GM21515 (cell line): ENCODE measurements at regions not wholly inside any gene's neighbourhood (a gene's known extent, or its start where the extent isn't known, plus 50 kb on each side); places are given as distances from the start of the nearest gene placed in this dataset.

Experiments
- ATAC-seq: cut with Tn5 transposase; IDR thresholded peaks from one replicate; pipeline ENCODE4 v1.9.1; 2021; ENCODE audit not compliant: unreplicated experiment

DNA sequence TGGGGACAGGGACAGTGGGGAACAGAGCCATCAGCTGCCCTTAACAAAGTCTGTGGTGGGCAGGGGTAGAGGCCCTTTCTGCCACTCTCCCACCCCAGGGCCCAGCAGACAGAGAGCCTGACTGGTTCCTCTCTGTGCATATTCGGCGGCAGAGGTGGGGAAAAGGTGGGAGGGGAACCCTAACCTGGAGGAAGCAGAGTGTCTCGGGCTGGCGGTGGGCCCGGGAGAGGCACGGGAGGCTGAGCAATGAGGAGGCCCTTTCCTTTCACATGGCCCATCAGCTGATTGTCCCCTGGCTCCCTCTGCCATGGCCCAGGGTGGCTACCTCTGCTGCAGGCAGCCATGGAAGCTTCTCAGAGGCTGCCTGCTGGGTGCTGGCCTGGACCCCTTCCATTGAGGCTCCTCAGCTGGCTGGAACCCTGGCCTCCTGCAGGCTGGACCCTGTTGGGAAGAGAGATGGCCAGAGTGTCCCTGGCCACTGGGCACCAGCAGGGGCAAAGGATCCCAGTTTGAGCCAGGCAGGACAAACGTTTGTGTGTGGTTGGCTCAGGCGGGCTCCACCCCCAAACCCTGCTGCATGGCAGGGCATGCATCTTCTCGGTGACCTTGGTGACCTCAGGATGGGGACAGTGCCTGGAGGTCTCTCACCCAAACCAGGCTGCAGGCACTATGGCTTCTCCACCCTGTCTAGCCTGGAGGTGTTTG is 202.8 kb upstream of the ZNF536 start:
- no peak for ATAC-seq

DNA sequence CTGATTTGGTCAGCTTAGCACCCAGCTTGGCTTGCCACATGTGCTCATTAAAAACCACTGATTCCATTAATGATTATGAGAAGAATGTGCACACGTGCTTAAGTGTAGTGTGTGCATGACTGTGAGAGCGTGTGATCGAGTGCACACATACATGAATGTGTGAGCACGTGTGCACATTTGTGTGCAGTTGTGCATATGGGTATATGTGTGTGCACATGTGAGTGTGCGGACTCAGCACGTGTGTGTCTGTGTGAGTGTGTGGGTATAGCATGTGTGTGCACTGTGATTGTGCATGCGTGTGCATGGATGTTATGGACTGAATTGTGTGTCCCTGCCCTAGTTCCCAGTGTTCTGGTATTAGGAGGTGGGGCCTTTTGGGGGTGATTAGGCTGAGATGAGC is 202.1 kb upstream of the ZNF536 start:
- no peak for ATAC-seq

DNA sequence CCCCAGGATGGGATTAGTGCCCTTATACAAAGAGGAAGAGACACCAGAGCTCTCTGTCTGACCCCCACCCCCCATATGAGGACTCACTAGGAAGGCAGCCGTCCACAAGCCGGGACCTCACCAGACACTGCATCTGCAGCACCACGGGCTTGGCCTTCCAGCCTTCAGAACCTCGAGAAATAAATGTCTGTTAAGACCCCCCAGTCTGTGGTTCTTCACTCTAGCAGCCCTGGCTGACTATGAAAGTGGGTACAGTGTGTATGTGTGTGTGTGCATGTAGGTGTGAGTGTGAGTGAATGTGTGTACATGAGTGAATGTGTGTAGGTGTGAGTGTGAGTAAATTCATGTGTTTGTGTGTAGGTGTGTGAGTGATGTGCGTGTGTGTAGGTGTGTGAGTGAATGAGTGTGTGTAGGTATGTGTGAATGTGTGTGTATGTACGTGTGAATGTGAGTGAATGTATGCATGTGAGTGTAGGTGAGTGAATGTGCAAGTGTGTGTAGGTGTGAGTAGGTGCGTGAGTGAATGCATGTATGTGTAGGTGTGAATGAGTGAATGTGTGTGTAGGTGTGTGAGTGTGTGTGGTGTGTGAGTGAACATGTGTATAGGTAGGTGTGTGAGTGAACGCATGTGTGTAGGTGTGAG is 201.6 kb upstream of the ZNF536 start:
- ATAC-seq = no peak

DNA sequence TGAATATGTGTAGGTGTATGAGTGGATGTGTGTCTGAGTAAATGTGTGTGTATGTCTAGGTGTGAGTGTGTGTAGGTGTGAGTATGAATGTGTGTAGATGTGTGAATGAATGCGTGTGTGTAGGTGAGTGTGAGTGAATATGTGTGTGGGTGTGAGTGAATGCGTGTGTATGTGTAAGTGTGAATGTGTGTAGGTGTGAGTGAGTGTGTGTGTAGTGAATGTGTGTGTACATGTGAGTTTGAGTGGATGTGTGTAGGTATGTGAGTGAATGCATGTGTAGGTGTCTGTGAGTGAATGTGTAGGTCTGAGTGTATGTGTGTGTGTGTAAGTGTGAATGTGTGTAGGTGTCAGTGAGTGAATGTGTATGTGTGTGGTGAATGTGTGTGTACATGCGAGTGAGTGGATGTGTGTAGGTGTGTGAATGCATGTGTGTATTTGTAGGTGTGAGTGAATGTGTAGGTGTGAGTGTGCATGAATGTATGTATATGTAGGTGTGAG is 201.0 kb upstream of the ZNF536 start:
- ATAC-seq = no peak

DNA sequence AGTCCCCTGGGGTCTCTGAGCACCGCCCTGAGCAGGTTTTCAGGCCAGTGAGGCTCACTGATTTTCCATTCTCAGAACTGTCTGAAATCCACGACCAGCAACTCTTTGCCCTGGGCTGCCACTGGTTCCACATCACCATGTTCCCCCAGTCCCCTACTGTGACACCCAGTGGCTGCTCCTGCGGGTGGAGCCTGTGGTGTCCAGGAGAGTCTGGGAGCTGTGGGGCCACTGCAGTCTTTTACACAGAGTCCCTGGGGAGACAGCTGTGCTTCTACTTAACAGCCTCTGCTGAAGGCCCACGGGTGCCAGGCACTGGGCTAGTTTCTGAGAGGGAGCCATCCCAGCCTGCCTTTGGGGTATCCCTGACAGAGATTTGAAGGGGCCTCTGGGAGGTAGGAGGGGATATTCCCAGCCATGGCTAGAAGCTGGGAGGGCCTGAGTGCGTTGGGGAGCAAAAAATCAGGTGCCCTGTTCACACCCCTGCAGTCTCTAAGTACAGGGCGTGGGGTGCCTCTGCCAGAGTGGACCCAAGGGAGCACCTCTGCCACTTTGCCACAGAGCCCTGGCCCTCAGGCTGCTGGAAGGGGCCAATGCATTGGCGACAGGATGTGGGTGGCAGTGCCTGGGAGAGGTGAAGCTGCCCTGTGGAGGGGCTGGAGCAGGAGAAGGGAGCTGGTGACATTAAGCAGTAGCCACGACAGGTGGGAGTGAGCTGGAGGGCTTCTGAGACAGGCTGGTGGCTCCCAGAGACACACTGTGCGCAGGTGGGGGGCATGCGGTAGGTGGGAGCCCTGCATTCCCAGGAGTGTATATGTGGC is 200.2 kb upstream of the ZNF536 start:
- ATAC-seq = no peak

DNA sequence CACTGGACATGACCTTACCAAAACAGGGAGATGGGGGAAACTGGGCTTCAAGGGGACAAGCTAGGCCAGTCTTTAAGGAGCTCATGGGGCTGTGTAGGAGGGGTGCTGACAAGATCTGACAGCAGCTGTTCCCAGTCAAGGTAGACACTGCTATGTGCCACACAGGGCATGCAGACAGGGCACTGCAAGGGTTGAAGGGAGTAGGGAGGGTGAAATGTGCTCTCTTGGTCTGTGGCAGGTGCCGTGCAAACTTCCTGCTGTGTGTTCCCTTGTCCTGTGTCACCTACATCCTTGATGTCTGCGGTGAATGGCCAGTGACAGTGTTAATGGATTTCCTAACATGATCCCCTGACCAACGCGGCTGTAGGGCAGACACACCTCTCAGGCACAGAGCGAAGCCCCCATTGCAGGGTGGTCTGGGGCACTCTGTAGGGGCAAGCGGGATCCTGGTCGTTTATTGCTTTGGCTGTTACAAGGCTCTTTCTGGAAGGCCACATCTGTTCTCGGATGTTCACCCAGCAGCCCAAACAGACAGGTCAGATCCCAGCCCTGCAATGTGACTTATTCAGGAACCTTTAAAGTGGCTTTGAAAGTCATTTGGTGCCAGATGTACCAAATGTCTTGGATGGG is 199.5 kb upstream of the ZNF536 start:
- ATAC-seq = no peak

DNA sequence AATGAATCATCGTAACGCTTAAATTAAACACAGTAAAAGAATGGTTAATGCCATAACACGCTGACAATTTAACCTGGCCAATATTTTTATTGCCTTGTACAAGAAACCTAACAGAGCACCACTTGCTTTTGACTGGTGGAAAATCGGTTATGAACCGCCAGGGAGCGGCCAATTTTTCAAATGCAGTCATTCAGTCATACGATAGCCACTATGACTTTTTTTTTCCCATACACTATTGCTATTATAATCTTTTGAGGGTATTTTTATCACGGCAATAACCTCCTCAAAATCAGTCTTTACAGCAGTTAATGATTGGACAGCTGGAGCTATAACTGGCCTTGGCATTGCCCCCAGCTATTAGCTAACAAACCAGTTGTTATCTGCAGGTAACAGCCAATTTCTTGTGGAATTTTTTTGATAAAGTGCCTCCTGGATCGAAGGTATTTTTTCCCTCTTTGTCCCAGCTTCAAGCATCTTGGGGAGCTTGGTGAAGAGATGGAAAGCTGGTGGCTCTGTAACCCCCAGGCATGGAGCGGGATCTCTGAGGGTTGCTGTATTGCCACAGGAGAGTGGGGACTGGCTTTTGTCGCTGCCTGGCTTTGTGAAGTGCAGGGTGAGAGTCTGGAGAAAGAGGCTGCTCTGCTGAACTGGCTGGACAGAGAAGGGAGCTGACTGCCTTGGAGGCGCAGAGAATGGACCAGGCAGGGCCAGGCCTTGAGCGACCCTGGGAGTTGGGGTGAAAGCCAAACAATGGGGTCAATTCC is 198.4 kb upstream of the ZNF536 start:
- no peak for ATAC-seq

DNA sequence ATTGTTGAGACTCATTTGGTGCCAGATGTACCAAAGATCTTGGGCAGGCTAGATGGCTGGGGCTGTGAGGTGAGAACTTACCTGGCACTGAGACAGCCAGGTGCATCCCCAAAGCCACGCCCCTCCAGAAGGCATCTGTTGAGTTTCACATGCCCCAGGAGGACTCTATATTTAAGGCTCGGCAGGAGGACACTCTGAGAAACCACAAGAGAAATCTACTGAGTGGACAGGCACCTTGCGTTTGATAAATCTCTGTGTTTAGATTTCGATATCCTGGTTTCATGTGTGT is 197.9 kb upstream of the ZNF536 start:
- no peak for ATAC-seq

DNA sequence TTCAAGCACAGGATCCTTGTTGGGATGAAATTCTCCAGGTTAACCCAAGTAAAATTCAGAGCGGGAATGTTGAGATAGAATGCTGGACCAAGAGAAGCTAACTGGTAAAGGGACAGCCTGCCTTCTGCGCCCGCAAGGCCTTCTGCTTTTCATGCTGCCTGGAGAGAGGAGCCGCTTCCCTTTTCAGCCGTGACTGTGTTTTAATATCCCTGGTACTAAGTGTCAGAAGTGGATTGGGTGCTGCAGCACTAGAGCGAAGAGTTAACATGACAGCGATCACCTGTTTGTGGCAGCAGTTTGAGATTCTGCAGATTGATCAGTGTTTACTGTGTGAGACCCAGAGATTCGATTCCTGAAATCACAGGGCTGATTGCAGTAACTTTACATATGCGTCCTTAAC is 197.4 kb upstream of the ZNF536 start:
- no peak for ATAC-seq

DNA sequence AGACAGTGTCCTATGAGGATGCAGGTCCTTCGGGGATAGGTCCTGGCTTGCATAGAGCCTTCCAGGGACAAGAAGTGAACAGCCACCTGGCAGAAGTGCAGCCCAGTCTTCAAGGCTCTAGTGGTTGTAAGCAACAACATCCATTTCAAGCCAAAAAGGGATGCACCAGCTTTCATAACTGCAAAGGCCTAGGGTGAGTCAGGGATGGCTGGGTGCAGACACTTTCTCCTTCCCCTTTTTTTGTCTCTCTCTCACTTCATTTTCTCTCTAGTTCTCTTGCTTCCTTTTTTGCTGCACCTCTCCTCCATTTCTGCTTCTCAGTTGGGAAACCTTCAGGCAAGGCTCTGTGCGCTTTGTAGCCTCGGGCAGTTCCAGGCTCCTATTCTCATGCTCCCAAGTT is 196.2 kb upstream of the ZNF536 start:
- no peak for ATAC-seq

DNA sequence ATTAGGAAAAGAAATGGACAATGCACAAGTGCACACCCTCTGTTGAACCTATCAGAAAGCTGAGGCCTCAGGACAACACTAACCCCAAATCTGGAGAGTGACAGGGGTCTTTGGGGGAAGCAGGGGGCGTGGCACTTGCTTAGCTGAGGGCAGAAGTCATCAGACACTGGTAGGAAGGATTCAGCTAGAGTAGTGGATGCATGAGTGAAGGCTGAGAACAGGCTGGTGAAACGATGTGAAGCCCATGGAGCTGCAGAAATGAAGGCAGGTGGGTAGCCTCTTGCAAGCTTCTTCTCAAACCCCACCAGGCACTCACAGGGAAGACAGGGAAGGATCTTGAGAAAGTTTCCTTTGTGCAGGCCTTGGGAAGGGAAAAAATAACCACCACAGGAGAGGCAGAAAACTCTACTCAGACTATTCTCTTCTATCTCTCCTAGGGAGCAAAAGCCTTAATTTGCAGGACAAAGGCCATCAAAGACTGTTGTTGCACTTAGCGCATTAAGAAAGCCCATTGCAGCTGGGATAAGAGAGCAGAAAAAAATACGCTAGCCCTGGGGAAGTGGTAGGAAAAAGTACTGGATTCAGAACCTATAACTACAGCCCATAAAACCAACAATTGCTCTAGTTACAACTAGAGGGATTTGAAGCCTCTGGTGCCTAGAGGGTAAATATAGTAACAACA is 193.3 kb upstream of the ZNF536 start:
- ATAC-seq = no peak

DNA sequence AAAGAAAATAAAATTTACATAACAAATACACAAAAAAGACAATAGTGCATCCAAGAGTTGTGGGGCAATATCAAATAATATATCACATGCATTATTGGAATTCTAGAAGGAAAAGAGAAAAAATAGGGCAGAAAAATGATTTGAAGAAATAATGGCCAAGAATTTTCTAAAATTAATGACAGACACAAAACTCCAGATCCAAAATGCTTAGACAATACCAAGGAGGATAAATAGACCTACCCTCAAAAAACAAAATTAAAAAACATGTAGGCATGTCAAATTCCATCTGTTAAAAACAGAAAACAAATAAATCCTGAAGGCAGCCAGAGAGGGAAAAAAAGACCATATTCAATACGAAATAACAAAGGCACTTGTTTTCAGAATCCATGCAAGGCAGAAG is 191.5 kb upstream of the ZNF536 start:
- no peak for ATAC-seq

DNA sequence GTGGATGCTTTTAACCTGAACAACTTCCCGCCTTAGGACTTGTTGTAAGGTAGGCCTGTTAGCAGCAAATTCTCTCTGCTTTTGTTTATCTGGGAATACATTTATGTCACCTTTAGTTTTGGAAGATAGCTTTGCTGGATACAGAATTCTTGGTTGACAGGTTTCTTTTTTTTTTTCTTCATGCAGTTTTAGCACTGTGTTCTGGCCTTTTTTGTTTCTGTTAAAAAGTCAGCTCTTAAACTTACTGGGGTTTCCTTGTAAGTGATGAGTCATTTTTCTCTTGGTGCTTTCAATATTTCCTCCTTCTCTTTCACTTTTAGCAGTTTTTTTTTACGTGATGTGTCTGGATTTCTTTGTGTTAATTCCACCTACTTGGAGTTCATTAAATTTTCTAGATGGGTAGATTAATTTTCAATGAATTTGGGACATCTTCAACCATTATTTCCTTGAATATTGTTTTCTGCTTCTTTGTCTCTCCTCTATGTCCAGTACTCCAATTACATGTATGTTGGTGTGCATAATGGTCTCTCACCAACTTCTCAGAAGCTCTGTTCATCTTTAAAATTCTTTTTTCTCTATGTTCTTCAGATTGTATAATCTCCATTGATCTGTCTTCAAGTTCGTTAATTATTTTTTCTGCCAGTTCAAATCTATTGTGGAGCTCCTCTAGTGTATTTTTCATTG is 188.2 kb upstream of the ZNF536 start:
- ATAC-seq = no peak

DNA sequence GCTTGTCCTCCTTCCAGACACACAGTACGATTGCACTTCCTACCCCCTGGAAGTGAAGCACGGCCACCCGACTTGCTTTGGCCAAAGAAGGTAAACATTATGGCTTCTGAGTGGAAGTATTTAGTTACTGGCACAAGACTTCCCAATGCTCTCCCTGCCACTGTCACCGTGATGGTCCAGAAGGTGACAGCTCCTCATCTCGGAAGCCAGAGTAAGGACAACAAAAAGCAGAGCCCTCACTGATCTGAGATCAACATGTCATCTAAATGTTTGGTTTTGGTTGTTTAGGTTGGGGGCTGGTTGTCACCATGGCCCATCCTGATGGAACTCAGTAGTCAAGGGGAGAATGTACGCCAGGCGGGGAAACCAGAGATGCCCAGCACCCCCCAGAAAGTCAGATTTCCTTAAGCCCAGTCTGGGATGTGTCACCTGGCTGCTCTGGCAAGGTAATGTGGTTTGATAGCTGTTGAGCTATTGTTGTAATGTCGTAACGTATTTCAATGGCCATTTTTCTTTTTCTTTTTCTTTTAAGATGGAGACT is 170.1 kb upstream of the ZNF536 start:
- no peak for ATAC-seq

DNA sequence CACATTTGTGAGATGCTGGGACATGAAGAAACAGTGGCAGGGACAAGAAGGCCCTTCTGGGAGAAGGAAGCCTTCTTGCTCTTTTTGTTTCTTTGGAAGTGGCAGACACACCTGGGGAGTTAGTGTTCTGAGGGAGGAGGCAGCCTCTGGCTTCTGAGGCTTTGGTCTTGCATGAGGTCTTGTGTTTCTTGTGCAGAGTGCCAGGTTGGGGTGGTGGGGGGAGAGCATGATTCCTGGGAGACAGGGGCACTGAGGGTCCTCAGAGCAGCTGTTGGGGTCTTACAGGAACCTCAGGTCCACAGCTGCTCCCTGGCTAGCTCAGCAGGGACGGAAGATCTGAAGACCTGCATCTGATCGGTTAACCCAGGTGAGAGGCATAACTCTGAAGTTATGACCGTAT is 167.5 kb upstream of the ZNF536 start:
- no peak for ATAC-seq

DNA sequence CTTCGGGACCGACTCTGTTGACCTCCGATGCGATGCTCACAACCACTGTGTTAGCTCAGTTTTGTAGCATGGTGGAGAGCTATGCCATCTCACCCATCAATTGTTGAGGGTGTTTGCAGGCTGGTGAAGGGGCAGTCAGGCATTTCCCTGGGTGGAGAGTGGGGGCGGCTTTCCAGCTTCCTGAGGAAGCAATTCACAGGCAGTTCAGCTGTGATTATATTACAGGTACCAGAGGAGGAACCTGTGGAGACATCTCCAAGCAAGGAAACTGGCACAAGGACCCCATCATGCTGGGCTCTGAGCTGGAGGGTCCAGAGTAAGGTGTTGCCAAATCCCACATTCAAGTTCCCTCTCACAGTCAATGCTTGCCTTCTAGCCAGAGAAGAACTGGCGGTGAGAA is 166.0 kb upstream of the ZNF536 start:
- ATAC-seq = no peak

DNA sequence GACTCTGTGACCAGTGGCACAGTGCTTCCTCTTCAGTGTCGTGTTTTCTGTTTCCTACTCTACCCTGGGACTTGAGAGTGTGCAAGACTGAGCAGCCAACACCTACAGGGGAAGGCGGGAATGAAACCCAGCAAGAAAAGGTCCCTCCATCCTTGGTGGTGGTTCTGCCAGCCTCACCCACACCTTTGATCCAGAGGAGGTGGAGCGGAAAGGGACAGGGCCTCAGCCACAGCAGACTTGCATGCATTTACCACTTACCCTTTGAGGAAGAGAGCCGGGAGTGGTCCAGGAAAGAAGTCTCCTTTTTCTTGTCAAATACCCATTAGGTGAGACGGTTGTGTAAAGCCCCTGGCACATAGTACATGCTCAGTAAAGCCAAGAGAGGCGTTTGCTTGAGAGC is 164.8 kb upstream of the ZNF536 start:
- ATAC-seq = no peak

DNA sequence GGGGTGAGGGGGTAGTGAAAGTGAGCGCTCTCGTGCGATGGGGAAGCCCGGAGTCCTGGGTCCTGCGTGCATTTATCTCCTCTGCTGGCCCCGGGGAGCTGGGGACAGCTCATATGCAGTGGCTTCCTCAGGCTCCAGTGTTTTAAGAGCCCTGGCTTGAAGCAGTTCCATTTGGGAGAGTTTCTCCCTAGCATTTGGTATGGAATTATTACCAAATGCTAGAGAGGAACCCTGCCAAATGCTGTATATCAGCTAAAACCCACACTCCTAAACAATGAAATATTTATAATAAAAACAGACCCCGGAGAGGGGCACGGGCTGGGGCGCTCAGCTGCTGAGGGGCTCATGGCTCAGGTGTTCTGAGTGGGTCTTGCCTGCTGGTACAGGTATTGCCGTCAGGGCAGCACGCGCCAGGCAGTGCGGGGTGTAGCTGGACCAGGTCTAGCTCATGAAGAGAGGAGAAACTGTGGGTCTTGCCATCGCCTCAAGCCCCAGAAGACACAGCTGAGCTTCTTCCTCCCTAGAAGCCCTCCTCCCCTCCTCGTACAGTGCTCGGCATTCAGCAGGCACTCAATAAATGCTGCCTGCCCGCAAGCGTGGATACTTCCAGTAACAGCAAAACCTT is 163.6 kb upstream of the ZNF536 start:
- no peak for ATAC-seq
